ENCODE measurements at regions not wholly inside any gene's neighbourhood (a gene's known extent, or its start where the extent isn't known, plus 50 kb on each side); places are given as distances from the start of the nearest gene placed in this dataset.

DNA sequence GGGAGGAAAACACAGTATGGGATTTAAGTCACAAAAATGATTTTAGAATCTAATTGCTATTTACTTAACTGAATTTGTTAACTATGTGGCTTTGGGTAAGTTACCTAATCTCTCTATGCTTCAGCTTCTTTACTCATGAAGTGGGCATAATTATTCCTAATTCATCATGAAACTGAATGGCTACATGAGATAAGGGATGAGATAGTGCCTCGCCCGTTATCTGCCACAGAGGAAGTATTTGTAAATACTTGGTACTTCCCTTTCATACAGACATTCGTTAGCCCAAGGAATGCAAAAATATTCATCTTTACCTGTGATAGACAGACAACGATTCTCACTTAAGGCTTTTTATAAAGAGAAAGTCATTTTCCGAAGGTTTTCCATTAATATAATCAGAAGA is 221.2 kb upstream of the BLID start:
- no peak for TF ChIP-seq EZH2 (IDR thresholded peaks at IDR 0.05; ENCODE audit: insufficient read depth, low read length)
- TF ChIP-seq, protein P1, sequence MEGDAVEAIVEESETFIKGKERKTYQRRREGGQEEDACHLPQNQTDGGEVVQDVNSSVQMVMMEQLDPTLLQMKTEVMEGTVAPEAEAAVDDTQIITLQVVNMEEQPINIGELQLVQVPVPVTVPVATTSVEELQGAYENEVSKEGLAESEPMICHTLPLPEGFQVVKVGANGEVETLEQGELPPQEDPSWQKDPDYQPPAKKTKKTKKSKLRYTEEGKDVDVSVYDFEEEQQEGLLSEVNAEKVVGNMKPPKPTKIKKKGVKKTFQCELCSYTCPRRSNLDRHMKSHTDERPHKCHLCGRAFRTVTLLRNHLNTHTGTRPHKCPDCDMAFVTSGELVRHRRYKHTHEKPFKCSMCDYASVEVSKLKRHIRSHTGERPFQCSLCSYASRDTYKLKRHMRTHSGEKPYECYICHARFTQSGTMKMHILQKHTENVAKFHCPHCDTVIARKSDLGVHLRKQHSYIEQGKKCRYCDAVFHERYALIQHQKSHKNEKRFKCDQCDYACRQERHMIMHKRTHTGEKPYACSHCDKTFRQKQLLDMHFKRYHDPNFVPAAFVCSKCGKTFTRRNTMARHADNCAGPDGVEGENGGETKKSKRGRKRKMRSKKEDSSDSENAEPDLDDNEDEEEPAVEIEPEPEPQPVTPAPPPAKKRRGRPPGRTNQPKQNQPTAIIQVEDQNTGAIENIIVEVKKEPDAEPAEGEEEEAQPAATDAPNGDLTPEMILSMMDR (IDR thresholded peaks at IDR 0.05; ENCODE audit: insufficient read depth, low read depth, low read length) = no peak

Data from astrocyte (in vitro differentiated cells and primary cell).